HEK293T (cell line): ENCODE measurements at regions not wholly inside any gene's neighbourhood (a gene's known extent, or its start where the extent isn't known, plus 50 kb on each side); places are given as distances from the start of the nearest gene placed in this dataset.

Experiments
- BHLHE40 ChIP-seq: fragments of 450-650 bp; IDR thresholded peaks from 2 replicates; pipeline ENCODE4 v1.6.1; 2016; ENCODE audit warnings: mild to moderate bottlenecking, moderate library complexity, borderline replicate concordance
- ELF4 ChIP-seq: fragments of 450-650 bp; IDR thresholded peaks from 2 replicates; pipeline ENCODE4 v1.6.1; 2017; ENCODE audit warnings: antibody characterized with exemption
- FOXM1 ChIP-seq: fragments of 450-650 bp; IDR thresholded peaks from 2 replicates; pipeline ENCODE4 v1.6.1; 2017; ENCODE audit warnings: mild to moderate bottlenecking, borderline replicate concordance
- L3MBTL2 ChIP-seq: fragments of 450-650 bp; conservative IDR thresholded peaks from 2 replicates; pipeline ENCODE4 v1.6.1; 2016; ENCODE audit warnings: mild to moderate bottlenecking
- PKNOX1 ChIP-seq: fragments of 450-650 bp; IDR thresholded peaks from 2 replicates; pipeline ENCODE4 v1.6.1; 2016
- ZNF384 ChIP-seq: fragments of 450-650 bp; IDR thresholded peaks from 2 replicates; pipeline ENCODE4 v1.6.1; 2016

- TF ChIP-seq PKNOX1, result no peak
- TF ChIP-seq BHLHE40, result no peak
- no peak for TF ChIP-seq ELF4
- TF ChIP-seq ZNF384, result no peak
- no peak for TF ChIP-seq FOXM1
- no peak for TF ChIP-seq L3MBTL2
Observed at GRCh38 chr17:70552982-70553334, 383.6 kb downstream of the KCNJ2 start.
